Trophoblast cell (in vitro differentiated cells and primary cell): ENCODE measurements at regions not wholly inside any gene's neighbourhood (a gene's known extent, or its start where the extent isn't known, plus 50 kb on each side); places are given as distances from the start of the nearest gene placed in this dataset.

ENCODE experiments used
- DNase-seq, 2 donors: peaks; one replicate each; pipeline ENCODE4 v3.0.0-alpha.2; 2016
- H2AFZ ChIP-seq: 2 replicates; pipeline ENCODE4 v1.6.1; 2013; ENCODE audit warnings: low read length, moderate library complexity, mild to moderate bottlenecking; ENCODE audit not compliant: insufficient read depth, poor library complexity
- H2AK5ac ChIP-seq: 2 replicates; pipeline ENCODE4 v1.6.1; 2013; ENCODE audit warnings: mild to moderate bottlenecking, low read length
- H2BK120ac ChIP-seq: 2 replicates; pipeline ENCODE4 v1.6.1; 2013; ENCODE audit warnings: low read length, mild to moderate bottlenecking, moderate library complexity; ENCODE audit not compliant: insufficient read depth, poor library complexity
- H2BK12ac ChIP-seq: 2 replicates; pipeline ENCODE4 v1.6.1; 2013; ENCODE audit warnings: mild to moderate bottlenecking, low read length, moderate library complexity
- H2BK5ac ChIP-seq: 2 replicates; pipeline ENCODE4 v1.6.1; 2013; ENCODE audit warnings: low read length, low read depth, moderate library complexity, mild to moderate bottlenecking; ENCODE audit not compliant: poor library complexity
- H3K14ac ChIP-seq: 2 replicates; pipeline ENCODE4 v1.6.1; 2013; ENCODE audit warnings: mild to moderate bottlenecking, low read length
- H3K18ac ChIP-seq: 2 replicates; pipeline ENCODE4 v1.6.1; 2013; ENCODE audit warnings: mild to moderate bottlenecking, low read length
- H3K23ac ChIP-seq: 2 replicates; pipeline ENCODE4 v1.6.1; 2013; ENCODE audit warnings: low read length
- H3K27ac ChIP-seq: 2 replicates; pipeline ENCODE4 v1.5.1; 2013; ENCODE audit warnings: low read depth, mild to moderate bottlenecking, inconsistent platforms, low read length, moderate library complexity
- H3K27me3 ChIP-seq: 2 replicates; pipeline ENCODE4 v1.6.1; 2013; ENCODE audit warnings: inconsistent platforms, mild to moderate bottlenecking, low read length, moderate library complexity; ENCODE audit not compliant: insufficient read depth
- H3K36me3 ChIP-seq, 2 experiments: 1 replicate in 1 of 2; 2 replicates in 1 of 2; pipeline ENCODE4 v1.6.1; 2013; ENCODE audit warnings: low read length in 2 of 2, mild to moderate bottlenecking in 2 of 2, moderate library complexity in 1 of 2; ENCODE audit not compliant: insufficient read depth in 2 of 2, control insufficient read depth in 1 of 2
- H3K4ac ChIP-seq: 2 replicates; pipeline ENCODE4 v1.6.1; 2013; ENCODE audit warnings: low read depth, mild to moderate bottlenecking, low read length, moderate library complexity
- H3K4me1 ChIP-seq, 2 experiments: 1 replicate in 1 of 2; 2 replicates in 1 of 2; pipeline ENCODE4 v1.6.1; 2013; ENCODE audit warnings: low read length in 2 of 2, mild to moderate bottlenecking in 2 of 2, moderate library complexity in 1 of 2; ENCODE audit not compliant: insufficient read depth in 2 of 2, control insufficient read depth in 1 of 2
- H3K4me2 ChIP-seq: 2 replicates; pipeline ENCODE4 v1.6.1; 2013; ENCODE audit warnings: inconsistent platforms, mild to moderate bottlenecking, low read length, moderate library complexity
- H3K4me3 ChIP-seq: 2 replicates; pipeline ENCODE4 v1.5.1; 2013; ENCODE audit warnings: mild to moderate bottlenecking, low read depth, low read length, inconsistent platforms
- H3K79me1 ChIP-seq: one replicate; pipeline ENCODE4 v1.6.1; 2013; ENCODE audit warnings: low read length
- H3K79me2 ChIP-seq: 2 replicates; pipeline ENCODE4 v1.6.1; 2013; ENCODE audit warnings: low read length, mild to moderate bottlenecking; ENCODE audit not compliant: control insufficient read depth, insufficient read depth, poor library complexity
- H3K9ac ChIP-seq: 2 replicates; pipeline ENCODE4 v1.6.1; 2013; ENCODE audit warnings: mild to moderate bottlenecking, low read length
- H3K9me3 ChIP-seq: 2 replicates; pipeline ENCODE4 v1.6.1; 2013; ENCODE audit warnings: low read depth, mild to moderate bottlenecking, control low read depth, inconsistent platforms, low read length; ENCODE audit not compliant: insufficient read depth
- H4K12ac ChIP-seq: 2 replicates; pipeline ENCODE4 v1.6.1; 2013; ENCODE audit warnings: low read depth, mild to moderate bottlenecking, low read length, moderate library complexity
- H4K8ac ChIP-seq: 2 replicates; pipeline ENCODE4 v1.6.1; 2013; ENCODE audit warnings: low read depth, mild to moderate bottlenecking, low read length, moderate library complexity
- H4K91ac ChIP-seq: one replicate; pipeline ENCODE4 v1.6.1; 2013; ENCODE audit warnings: low read depth, mild to moderate bottlenecking, low read length, moderate library complexity
- WGBS: extraction: QIAGEN DNeasy Blood & Tissue Kit; methylation state at CpG from one replicate; pipeline ENCODE4 v1.1.7; 2013; ENCODE audit warnings: missing lambda C conversion rate; ENCODE audit not compliant: insufficient read length, insufficient coverage; ENCODE audit errors: extremely low coverage; 5-methylcytosine and 5-hydroxymethylcytosine counted together

- no peak overlapping the region for H3K4me2 ChIP-seq
- no peaks in the 10 kb centered on the region for H3K79me1 ChIP-seq
- H3K18ac ChIP-seq: no peak overlapping the region
- no peak for DNase-seq
- H3K27ac ChIP-seq: no peak overlapping the region
- no peak overlapping the region for H4K12ac ChIP-seq
- H2BK5ac ChIP-seq: no peak overlapping the region
- no peak overlapping the region for H4K8ac ChIP-seq
- H2AFZ ChIP-seq: no peak overlapping the region
- H3K4me3 ChIP-seq: no peak overlapping the region
- H3K23ac ChIP-seq: no peak overlapping the region
- H3K79me2 ChIP-seq: no peaks in the 10 kb centered on the region
- no CpG with 5 or more reads among the region's 8 CpGs for WGBS
- H3K4me1 ChIP-seq: no peaks in the 10 kb centered on the region
- no peaks in the 10 kb centered on the region for H3K9me3 ChIP-seq
- no peak overlapping the region for H3K9ac ChIP-seq
- no peak overlapping the region for H3K4ac ChIP-seq
- H2BK12ac ChIP-seq: no peak overlapping the region
- no peaks in the 10 kb centered on the region for H3K27me3 ChIP-seq
- H4K91ac ChIP-seq: no peak overlapping the region
- no peaks in the 10 kb centered on the region for H3K36me3 ChIP-seq
- no peak overlapping the region for H2AK5ac ChIP-seq
- H2BK120ac ChIP-seq: no peak overlapping the region
- H3K14ac ChIP-seq: no peak overlapping the region
Measured at GRCh38 chr2:5494212-5494611, 198.0 kb upstream of the SOX11 start.

GRCh38 chr2:5495586-5495985, 196.6 kb upstream of the SOX11 start:
- Histone ChIP-seq H3K79me2 (no peaks in the 10 kb centered on the region), H3K18ac (no peak overlapping the region), H2BK120ac (no peak overlapping the region), H3K4me2 (no peak overlapping the region), H3K36me3 (no peaks in the 10 kb centered on the region), H3K14ac (no peak overlapping the region), H3K4me3 (no peak overlapping the region), H3K4me1 (no peaks in the 10 kb centered on the region), H3K23ac (no peak overlapping the region), H3K9ac (no peak overlapping the region), H2BK12ac (no peak overlapping the region), H4K8ac (no peak overlapping the region), H2AK5ac (no peak overlapping the region), H3K79me1 (no peaks in the 10 kb centered on the region), H4K12ac (no peak overlapping the region), H4K91ac (no peak overlapping the region), H2BK5ac (no peak overlapping the region), H3K27me3 (no peaks in the 10 kb centered on the region), H2AFZ (no peak overlapping the region), H3K9me3 (no peaks in the 10 kb centered on the region), H3K27ac (no peak overlapping the region), H3K4ac (no peak overlapping the region)
- WGBS: no CpG with 5 or more reads among the region's 8 CpGs
- DNase-seq: no peak

- no peaks in the 10 kb centered on the region for H3K79me2 ChIP-seq
- no peak for DNase-seq
Measured at GRCh38 chr2:5497874-5498273, 194.3 kb upstream of the SOX11 start.

GRCh38 chr2:5501807-5502206, 190.4 kb upstream of the SOX11 start:
- H3K18ac ChIP-seq: no peak overlapping the region
- no peak overlapping the region for H2BK120ac ChIP-seq
- no peaks in the 10 kb centered on the region for H3K79me2 ChIP-seq
- no peak overlapping the region for H4K91ac ChIP-seq
- no peak overlapping the region for H2AFZ ChIP-seq
- H4K12ac ChIP-seq: no peak overlapping the region
- no peaks in the 10 kb centered on the region for H3K36me3 ChIP-seq
- H2AK5ac ChIP-seq: no peak overlapping the region
- H3K9me3 ChIP-seq: no peaks in the 10 kb centered on the region
- no peak overlapping the region for H3K23ac ChIP-seq
- DNase-seq: no peak
- no peak overlapping the region for H4K8ac ChIP-seq
- no peaks in the 10 kb centered on the region for H3K79me1 ChIP-seq
- H2BK5ac ChIP-seq: no peak overlapping the region
- no peaks in the 10 kb centered on the region for H3K27me3 ChIP-seq
- WGBS: no CpG with 5 or more reads among the region's 1 CpG
- H3K4me1 ChIP-seq: no peaks in the 10 kb centered on the region
- no peak overlapping the region for H3K14ac ChIP-seq
- no peak overlapping the region for H3K27ac ChIP-seq
- H3K9ac ChIP-seq: no peak overlapping the region
- no peak overlapping the region for H3K4ac ChIP-seq
- no peak overlapping the region for H3K4me2 ChIP-seq
- no peak overlapping the region for H3K4me3 ChIP-seq
- no peak overlapping the region for H2BK12ac ChIP-seq

More at GRCh38 chr2:5497874-5498273, 194.3 kb upstream of the SOX11 start:
- no CpG with 5 or more reads among the region's 10 CpGs for WGBS
- H2BK12ac ChIP-seq: no peak overlapping the region
- no peak overlapping the region for H3K14ac ChIP-seq
- no peak overlapping the region for H3K9ac ChIP-seq
- no peaks in the 10 kb centered on the region for H3K79me1 ChIP-seq
- H2BK120ac ChIP-seq: no peak overlapping the region
- H2AFZ ChIP-seq: no peak overlapping the region
- no peak overlapping the region for H3K27ac ChIP-seq
- no peak overlapping the region for H3K23ac ChIP-seq
- H4K91ac ChIP-seq: no peak overlapping the region
- no peaks in the 10 kb centered on the region for H3K36me3 ChIP-seq
- no peak overlapping the region for H3K18ac ChIP-seq
- H4K12ac ChIP-seq: no peak overlapping the region
- no peaks in the 10 kb centered on the region for H3K27me3 ChIP-seq
- H3K4me2 ChIP-seq: no peak overlapping the region
- H3K4me1 ChIP-seq: no peaks in the 10 kb centered on the region
- H4K8ac ChIP-seq: no peak overlapping the region
- H3K9me3 ChIP-seq: no peaks in the 10 kb centered on the region
- H2AK5ac ChIP-seq: no peak overlapping the region
- H2BK5ac ChIP-seq: no peak overlapping the region
- H3K4ac ChIP-seq: no peak overlapping the region
- no peak overlapping the region for H3K4me3 ChIP-seq
